Endothelial cell of umbilical vein (primary cell): ENCODE measurements at regions not wholly inside any gene's neighbourhood (a gene's known extent, or its start where the extent isn't known, plus 50 kb on each side); places are given as distances from the start of the nearest gene placed in this dataset.

Experiments used
- BruUV-seq: library from RNA; stranded (reverse); fragments of 400-500 nt; replicated peaks from 2 replicates; lab custom pipeline; 2021; lab: Mats Ljungman, UMichigan
- CTCF ChIA-PET: fragments of 300-600, 350-600 bp; sonication (Branson Sonifier 250); formaldehyde crosslinking; loops from one replicate; lab custom pipeline; 2021; ENCODE audit warnings: antibody characterized with exemption, inconsistent platforms; lab: Charles Lee
- POLR2A ChIA-PET: fragments of 300-600, 350-600 bp; sonication (Branson Sonifier 250); formaldehyde crosslinking; loops from one replicate; lab custom pipeline; 2021; ENCODE audit warnings: antibody characterized with exemption, inconsistent platforms; lab: Charles Lee
- DNase-seq: peaks from one replicate; pipeline ENCODE4 v3.0.0-alpha.2; 2011; ENCODE audit warnings: low read depth, low spot score
- FAIRE-seq: peaks from 2 replicates; lab custom pipeline; 2011; peaks lifted over from hg19 to GRCh38; lab: Jason Lieb, UNC
- H2AFZ ChIP-seq: 2 replicates; pipeline ENCODE4 v1.6.0; 2012; ENCODE audit warnings: low read depth, low read length, control low read depth, inconsistent platforms
- H3K27ac ChIP-seq: 2 replicates; pipeline ENCODE4 v1.5.1; 2011; ENCODE audit warnings: low read depth, mild to moderate bottlenecking, control low read depth, low read length, moderate library complexity; ENCODE audit not compliant: insufficient read depth
- H3K27me3 ChIP-seq, 2 experiments: 2 replicates each; pipeline versions ENCODE4 v1.6.0 to v1.6.1; 2011; ENCODE audit warnings: low read length in 2 of 2, mixed read lengths in 1 of 2; ENCODE audit not compliant: control insufficient read depth in 2 of 2, insufficient read depth in 2 of 2
- H3K36me3 ChIP-seq, 2 experiments: 2 replicates in 1 of 2; 3 replicates in 1 of 2; pipeline ENCODE4 v1.5.1; 2011; ENCODE audit warnings: low read length in 2 of 2, mild to moderate bottlenecking in 1 of 2, moderate library complexity in 1 of 2; ENCODE audit not compliant: control insufficient read depth in 2 of 2, insufficient read depth in 2 of 2; ENCODE audit errors: extremely low read depth in 1 of 2
- H3K4me1 ChIP-seq: 3 replicates; pipeline ENCODE4 v1.5.1; 2011; ENCODE audit warnings: mild to moderate bottlenecking, low read length; ENCODE audit not compliant: control insufficient read depth, insufficient read depth; ENCODE audit errors: extremely low read depth
- H3K4me2 ChIP-seq: 2 replicates; pipeline ENCODE4 v1.6.1; 2011; ENCODE audit warnings: low read length, control low read depth, mixed read lengths; ENCODE audit not compliant: insufficient read depth
- H3K4me3 ChIP-seq, 3 experiments: fragments of 200-600 bp in 1 of 3; sonication (generic), shearing (Covaris generic) in 1 of 3; replicated peaks in 1 of 3; 2 replicates each; pipeline ENCODE4 v1.5.1; 2011 to 2016; ENCODE audit warnings: control low read depth in 3 of 3, low read length in 3 of 3, mild to moderate bottlenecking in 2 of 3, inconsistent platforms in 1 of 3, low read depth in 1 of 3, moderate library complexity in 1 of 3; ENCODE audit not compliant: insufficient read depth in 1 of 3
- H3K79me2 ChIP-seq: 2 replicates; pipeline ENCODE4 v1.6.0; 2012; ENCODE audit warnings: low read length, inconsistent platforms; ENCODE audit not compliant: control insufficient read depth, insufficient read depth
- H3K9ac ChIP-seq: replicated peaks from 2 replicates; pipeline ENCODE3; 2011; ENCODE audit warnings: low read length, control low read depth; ENCODE audit not compliant: insufficient read depth; ENCODE audit errors: extremely low read depth
- H3K9me1 ChIP-seq: replicated peaks from 3 replicates; pipeline ENCODE4 v1.6.0; 2011; ENCODE audit warnings: mild to moderate bottlenecking, low read length; ENCODE audit not compliant: control insufficient read depth, insufficient read depth; ENCODE audit errors: extremely low read depth
- H3K9me3 ChIP-seq: replicated peaks from 2 replicates; pipeline ENCODE4 v1.5.1; 2012; ENCODE audit warnings: low read length, inconsistent platforms; ENCODE audit not compliant: control insufficient read depth, insufficient read depth
- H4K20me1 ChIP-seq: replicated peaks from 2 replicates; pipeline ENCODE3; 2011; ENCODE audit warnings: mild to moderate bottlenecking, low read length; ENCODE audit not compliant: control insufficient read depth, insufficient read depth; ENCODE audit errors: extremely low read depth
- EZH2 ChIP-seq: IDR thresholded peaks from 2 replicates; pipeline ENCODE4 v1.6.1; 2012; ENCODE audit warnings: borderline replicate concordance, low read depth, mild to moderate bottlenecking, moderate library complexity, low read length, inconsistent platforms; ENCODE audit not compliant: severe bottlenecking
- FOS ChIP-seq: IDR thresholded peaks from 2 replicates; pipeline ENCODE4 v1.6.1; 2011; ENCODE audit warnings: mild to moderate bottlenecking, low read length, moderate library complexity, borderline replicate concordance; ENCODE audit not compliant: insufficient read depth
- GATA2 ChIP-seq: IDR thresholded peaks from 2 replicates; pipeline ENCODE4 v1.7.0; 2011; ENCODE audit warnings: low read depth, mild to moderate bottlenecking, moderate library complexity, mixed read lengths, low read length; ENCODE audit not compliant: insufficient read length, insufficient read depth
- JUN ChIP-seq: IDR thresholded peaks from 2 replicates; pipeline ENCODE4 v1.6.1; 2011; ENCODE audit warnings: borderline replicate concordance, low read depth; ENCODE audit not compliant: insufficient read length, insufficient read depth
- MAX ChIP-seq: IDR thresholded peaks from 2 replicates; pipeline ENCODE4 v1.6.1; 2011; ENCODE audit not compliant: insufficient read depth, insufficient read length
- MYC ChIP-seq: IDR thresholded peaks from one replicate; pipeline ENCODE4 v1.6.1; 2011; ENCODE audit warnings: mild to moderate bottlenecking, low read depth, low read length
- POLR2AphosphoS5 ChIP-seq: IDR thresholded peaks from 2 replicates; pipeline ENCODE4 v1.6.1; 2012; ENCODE audit warnings: low read depth, mild to moderate bottlenecking, control low read depth, low read length, moderate library complexity; ENCODE audit not compliant: insufficient read depth
- dilution Hi-C: fragments of 300-500 bp; cut with MboI; formaldehyde crosslinking; loops from one replicate; pipeline ENCODE4 v1.15.0; 2019; ENCODE audit warnings: low sequenced_read_pairs; ENCODE audit not compliant: extremely low pct_ligation_motif_present
- intact Hi-C: fragments of 100-400 bp; cut with micrococcal nuclease; formaldehyde crosslinking; loops from one replicate; pipeline ENCODE4 v1.10.0; 2022
- TF ChIP-seq, protein P1 (sequence below), 2 donors: IDR thresholded peaks; 1 replicate in 1 of 2; 2 replicates in 1 of 2; pipeline ENCODE4 v1.5.1; 2011; ENCODE audit warnings: low read length in 2 of 2, mild to moderate bottlenecking in 2 of 2, moderate library complexity in 2 of 2, control low read depth in 1 of 2, inconsistent platforms in 1 of 2, low read depth in 1 of 2; ENCODE audit not compliant: insufficient read depth in 1 of 2; ENCODE audit errors: extremely low read depth in 1 of 2

- Histone ChIP-seq H3K79me2 (no peaks in the 10 kb centered on the region), H3K9ac (no peak overlapping the region), H3K36me3 (no peaks in the 10 kb centered on the region), H3K9me1 (no peaks in the 10 kb centered on the region), H3K9me3 (no peaks in the 10 kb centered on the region), H2AFZ (no peak overlapping the region), H3K27ac (no peak overlapping the region), H3K4me2 (no peak overlapping the region), H3K27me3 (no peaks in the 10 kb centered on the region), H3K4me3 (no peak overlapping the region), H3K4me1 (no peaks in the 10 kb centered on the region), H4K20me1 (no peaks in the 10 kb centered on the region)
- dilution Hi-C loops (no loop called here), intact Hi-C loops (no loop called here)
- DNase-seq = no peak
- no TSS peak for BruUV-seq
- ChIA-PET POLR2A (no interaction called here), CTCF (no interaction called here)
- no peak for FAIRE-seq
- no peak for TF ChIP-seq FOS
- no peak for TF ChIP-seq POLR2AphosphoS5
- TF ChIP-seq EZH2 = no peak
- no peak for TF ChIP-seq MYC
- no peak for TF ChIP-seq JUN
- TF ChIP-seq, protein P1, sequence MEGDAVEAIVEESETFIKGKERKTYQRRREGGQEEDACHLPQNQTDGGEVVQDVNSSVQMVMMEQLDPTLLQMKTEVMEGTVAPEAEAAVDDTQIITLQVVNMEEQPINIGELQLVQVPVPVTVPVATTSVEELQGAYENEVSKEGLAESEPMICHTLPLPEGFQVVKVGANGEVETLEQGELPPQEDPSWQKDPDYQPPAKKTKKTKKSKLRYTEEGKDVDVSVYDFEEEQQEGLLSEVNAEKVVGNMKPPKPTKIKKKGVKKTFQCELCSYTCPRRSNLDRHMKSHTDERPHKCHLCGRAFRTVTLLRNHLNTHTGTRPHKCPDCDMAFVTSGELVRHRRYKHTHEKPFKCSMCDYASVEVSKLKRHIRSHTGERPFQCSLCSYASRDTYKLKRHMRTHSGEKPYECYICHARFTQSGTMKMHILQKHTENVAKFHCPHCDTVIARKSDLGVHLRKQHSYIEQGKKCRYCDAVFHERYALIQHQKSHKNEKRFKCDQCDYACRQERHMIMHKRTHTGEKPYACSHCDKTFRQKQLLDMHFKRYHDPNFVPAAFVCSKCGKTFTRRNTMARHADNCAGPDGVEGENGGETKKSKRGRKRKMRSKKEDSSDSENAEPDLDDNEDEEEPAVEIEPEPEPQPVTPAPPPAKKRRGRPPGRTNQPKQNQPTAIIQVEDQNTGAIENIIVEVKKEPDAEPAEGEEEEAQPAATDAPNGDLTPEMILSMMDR (IDR thresholded peaks at IDR 0.05; ENCODE audit: extremely low read depth in 1 of 2, insufficient read depth in 1 of 2, low read depth in 1 of 2, low read length in 2 of 2) = no peak
- no peak for TF ChIP-seq GATA2
- TF ChIP-seq MAX = no peak
Measured at GRCh38 chrX:145682518-145683298, 134.9 kb upstream of the SLITRK2 start.
